GOT3 (cell line): ENCODE measurements at regions not wholly inside any gene's neighbourhood (a gene's known extent, or its start where the extent isn't known, plus 50 kb on each side); places are given as distances from the start of the nearest gene placed in this dataset.

Experiments used
- DNase-seq: peaks from one replicate; lab custom pipeline; 2025; ENCODE audit warnings: mixed read lengths; lab: John Stamatoyannopoulos, UW

GRCh38 chr3:127136706-127137105 lies 56.2 kb upstream of the PRR23E start:
- no peak for DNase-seq

- no peak for DNase-seq
Measured at GRCh38 chr3:127137113-127137512, 55.8 kb upstream of the PRR23E start.

GRCh38 chr3:127137757-127138536 lies 55.0 kb upstream of the PRR23E start:
- no peak for DNase-seq

- DNase-seq, result no peak
Measured at GRCh38 chr3:127139601-127140500, 53.1 kb upstream of the PRR23E start.

- no peak for DNase-seq
Measured at GRCh38 chr3:127140501-127141460, 52.1 kb upstream of the PRR23E start.

GRCh38 chr3:127141921-127142730 lies 50.8 kb upstream of the PRR23E start:
- DNase-seq, result no peak
